T47D (cell line): ENCODE measurements at regions not wholly inside any gene's neighbourhood (a gene's known extent, or its start where the extent isn't known, plus 50 kb on each side); places are given as distances from the start of the nearest gene placed in this dataset.
"Not testable (repeated sequence)": the region's sequence is repeated elsewhere in the genome, so short reads cannot be mapped to it uniquely, and the experiment has no call there.

Source experiments
- DNase-seq, 2 experiments: peaks; one replicate each; pipeline versions ENCODE4 v3.0.0 to v3.0.0-alpha.2; 2011 to 2012; ENCODE audit warnings: low read depth in 1 of 2, low spot score in 1 of 2
- JUND ChIP-seq: IDR thresholded peaks from 2 replicates; pipeline ENCODE4 v1.6.1; 2012; ENCODE audit warnings: low read depth
- in situ Hi-C: cut with HindIII; loops from 2 replicates; pipeline ENCODE4 v1.10.0; 2016; ENCODE audit warnings: low sequenced_read_pairs, low pct_unique_long_range_greater_than_20kb

DNA sequence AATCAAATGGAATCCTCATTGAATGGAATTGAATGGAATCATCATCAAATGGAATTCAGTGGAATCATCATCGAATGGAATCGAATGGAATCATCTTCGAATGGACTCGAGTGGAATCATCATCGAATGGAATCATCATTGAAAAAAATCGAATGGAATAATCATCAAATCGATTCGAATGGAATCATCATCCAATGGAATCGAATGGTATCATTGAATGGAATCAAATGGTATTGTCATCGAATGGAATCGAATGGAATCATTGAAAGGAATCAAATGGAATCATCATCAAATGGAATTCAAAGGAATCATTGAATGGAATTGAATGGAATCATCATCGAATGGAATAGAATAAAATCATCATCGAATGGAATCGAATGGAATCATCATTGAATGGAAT is 619.3 kb downstream of the TP53TG3F start:
- DNase-seq: no peak
- in situ Hi-C loops: no loop called here
- no peak for TF ChIP-seq JUND

DNA sequence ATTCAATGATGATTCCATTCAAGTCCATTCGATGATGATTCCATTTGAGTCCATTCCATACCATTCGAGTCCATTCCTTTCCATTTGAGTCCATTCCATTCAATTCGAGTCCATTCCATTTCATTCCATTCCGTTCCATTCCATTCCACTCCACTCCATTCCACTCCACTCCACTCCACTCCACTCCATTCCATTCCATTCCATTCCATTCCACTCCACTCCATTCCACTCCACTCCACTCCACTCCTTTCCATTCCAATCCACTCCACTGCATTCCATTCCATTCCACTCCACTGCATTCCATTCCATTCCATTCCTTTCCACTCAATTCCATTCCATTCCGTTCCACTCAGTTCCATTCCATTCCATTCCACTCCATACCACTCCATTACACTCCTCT is 625.6 kb downstream of the TP53TG3F start:
- in situ Hi-C loops, DNase-seq: not testable (repeated sequence)

DNA sequence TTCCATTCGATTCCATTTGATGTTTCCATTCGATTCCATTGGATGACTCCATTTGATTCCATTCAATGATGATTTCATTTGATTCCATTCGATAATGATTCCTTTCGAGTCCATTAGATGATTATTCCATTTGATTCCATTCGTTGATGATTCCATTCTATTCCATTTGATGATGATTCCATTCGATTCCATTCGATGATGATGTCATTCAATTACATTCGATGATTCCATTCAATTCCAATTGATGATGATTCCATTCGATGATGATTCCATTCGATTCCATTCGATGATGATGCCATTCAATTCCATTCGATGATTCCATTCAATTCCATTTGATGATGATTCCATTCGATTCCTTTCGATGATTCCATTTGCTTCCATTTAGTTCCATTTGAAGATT is 635.6 kb downstream of the TP53TG3F start:
- in situ Hi-C loops, DNase-seq: not testable (repeated sequence)

- in situ Hi-C loops, DNase-seq: not testable (repeated sequence)
These were observed 637.5 kb downstream of the TP53TG3F start for GRCh38 chr16:34096911-34097310.

GRCh38 chr16:34097326-34097725 is 637.9 kb downstream of the TP53TG3F start:
- in situ Hi-C loops, DNase-seq: not testable (repeated sequence)

DNA sequence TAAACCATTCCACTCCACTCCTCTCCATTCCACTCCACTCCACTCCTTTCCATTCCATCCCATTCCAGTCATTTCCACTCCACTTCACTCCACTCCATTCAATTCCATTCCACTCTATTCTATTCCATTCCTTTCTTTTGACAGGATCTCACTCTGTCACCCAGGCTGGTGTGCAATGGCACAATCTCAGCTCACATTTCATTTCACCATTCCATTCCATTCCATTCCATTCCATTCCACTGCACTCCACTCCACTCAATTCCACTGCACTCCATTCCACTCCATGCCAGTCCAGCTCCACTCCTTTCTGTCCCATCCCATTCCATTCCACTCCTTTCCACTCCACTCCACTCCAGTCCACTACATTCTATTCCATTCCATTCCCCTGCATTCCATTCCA is 638.6 kb downstream of the TP53TG3F start:
- in situ Hi-C loops, DNase-seq: not testable (repeated sequence)

- in situ Hi-C loops, DNase-seq: not testable (repeated sequence)
These were observed 639.6 kb downstream of the TP53TG3F start for GRCh38 chr16:34099028-34099427.
